HCT116 (cell line): ENCODE measurements at regions not wholly inside any gene's neighbourhood (a gene's known extent, or its start where the extent isn't known, plus 50 kb on each side); places are given as distances from the start of the nearest gene placed in this dataset.

ENCODE experiments used
- ATAC-seq: fragments of 200-7000 bp; cut with Tn5 transposase; 2 replicates; pipeline ENCODE4 v1.9.1; 2020; ENCODE audit warnings: mild to moderate bottlenecking, moderate library complexity
- BruUV-seq: library from RNA; stranded (reverse); fragments of 400-500 nt; replicated peaks from 2 replicates; lab custom pipeline; 2021; lab: Mats Ljungman, UMichigan
- CTCF ChIA-PET: fragments of 300-600 bp; sonication (Branson Sonifier 250); formaldehyde crosslinking; loops from one replicate; lab custom pipeline; 2021; ENCODE audit warnings: antibody characterized with exemption; lab: Charles Lee
- POLR2A ChIA-PET: fragments of 300-600, 350-600 bp; sonication (Branson Sonifier 250); formaldehyde crosslinking; loops from one replicate; lab custom pipeline; 2021; ENCODE audit warnings: antibody characterized with exemption; lab: Charles Lee
- RAD21 ChIA-PET, 2 experiments: fragments of 300-600 bp; sonication (Branson Sonifier 250); formaldehyde crosslinking; loops; one replicate each; lab custom pipeline; 2023; ENCODE audit warnings: low total read pairs in 2 of 2; ENCODE audit not compliant: uncharacterized antibody in 2 of 2, unreplicated experiment in 2 of 2, low non-redundant PET in 1 of 2; lab: Charles Lee
- DNase-seq: peaks from one replicate; pipeline ENCODE4 v3.0.0-alpha.2; 2010; ENCODE audit warnings: low read depth, low spot score
- H2AFZ ChIP-seq: fragments of 200-600 bp; shearing (Covaris generic), sonication (generic); 2 replicates; pipeline ENCODE4 v1.6.1; 2017; ENCODE audit warnings: low read depth, mixed run types, mixed read lengths, antibody characterized with exemption, low read length; ENCODE audit not compliant: poor library complexity, severe bottlenecking
- H3K27ac ChIP-seq: 2 replicates; pipeline ENCODE4 v1.5.1; 2012; ENCODE audit warnings: low read depth, low read length
- H3K27me3 ChIP-seq: fragments of 200-600 bp; sonication (generic); 2 replicates; pipeline ENCODE4 v1.6.1; 2016; ENCODE audit warnings: mixed run types, low read length, mixed read lengths; ENCODE audit not compliant: insufficient read depth
- H3K36me3 ChIP-seq, 2 experiments: fragments of 200-500 bp in 1 of 2; fragments of 200-600 bp in 1 of 2; sonication (Bioruptor generic) in 1 of 2; sonication (generic) in 1 of 2; 2 replicates each; pipeline versions ENCODE4 v1.5.1 to v1.6.1; 2014 to 2016; ENCODE audit warnings: low read length in 2 of 2, inconsistent platforms in 1 of 2, mixed read lengths in 1 of 2, mixed run types in 1 of 2; ENCODE audit not compliant: insufficient read depth in 2 of 2, control insufficient read depth in 1 of 2
- H3K4me1 ChIP-seq, 2 experiments: fragments of 200-600 bp in 1 of 2; sonication (generic) in 1 of 2; 2 replicates each; pipeline versions ENCODE4 v1.5.1 to v1.6.1; 2012 to 2017; ENCODE audit warnings: low read length in 2 of 2, inconsistent platforms in 1 of 2, mild to moderate bottlenecking in 1 of 2, mixed read lengths in 1 of 2, mixed run types in 1 of 2, moderate library complexity in 1 of 2; ENCODE audit not compliant: insufficient read depth in 2 of 2, control insufficient read depth in 1 of 2
- H3K4me2 ChIP-seq: fragments of 200-600 bp; sonication (generic); 2 replicates; pipeline ENCODE4 v1.6.1; 2017; ENCODE audit warnings: mixed run types, low read length, mixed read lengths
- H3K4me3 ChIP-seq, 2 experiments: fragments of 200-600 bp in 1 of 2; sonication (generic) in 1 of 2; replicated peaks in 1 of 2; 2 replicates each; pipeline ENCODE4 v1.5.1; 2011 to 2016; ENCODE audit warnings: low read length in 2 of 2, control low read depth in 1 of 2, low read depth in 1 of 2, mild to moderate bottlenecking in 1 of 2, mixed read lengths in 1 of 2, mixed run types in 1 of 2
- H3K79me2 ChIP-seq: fragments of 200-600 bp; sonication (generic); 2 replicates; pipeline ENCODE4 v1.6.1; 2017; ENCODE audit warnings: mild to moderate bottlenecking, mixed run types, low read length, moderate library complexity, mixed read lengths; ENCODE audit not compliant: insufficient read depth
- H3K9ac ChIP-seq: fragments of 200-600 bp; sonication (generic); 2 replicates; pipeline ENCODE4 v1.6.1; 2016; ENCODE audit warnings: low read length, mixed read lengths
- H3K9me2 ChIP-seq: fragments of 200-600 bp; sonication (generic), shearing (Covaris generic); 2 replicates; pipeline ENCODE4 v1.6.1; 2017; ENCODE audit warnings: mixed run types, mild to moderate bottlenecking, moderate library complexity; ENCODE audit not compliant: insufficient read depth
- H3K9me3 ChIP-seq, 2 experiments: fragments of 200-500 bp in 1 of 2; fragments of 200-600 bp in 1 of 2; sonication (Bioruptor generic) in 1 of 2; sonication (generic) in 1 of 2; 2 replicates each; pipeline ENCODE4 v1.6.1; 2014 to 2017; ENCODE audit warnings: low read length in 2 of 2, mixed read lengths in 2 of 2, inconsistent platforms in 1 of 2, low read depth in 1 of 2, mild to moderate bottlenecking in 1 of 2, mixed run types in 1 of 2, moderate library complexity in 1 of 2; ENCODE audit not compliant: control insufficient read depth in 1 of 2, insufficient read depth in 1 of 2
- H4K20me1 ChIP-seq: fragments of 200-600 bp; sonication (generic), shearing (Covaris generic); 2 replicates; pipeline ENCODE4 v1.6.1; 2017; ENCODE audit warnings: mixed run types, mild to moderate bottlenecking, moderate library complexity; ENCODE audit not compliant: insufficient read depth
- ATF3 ChIP-seq: IDR thresholded peaks from 2 replicates; pipeline ENCODE4 v1.6.1; 2012
- CBX3 ChIP-seq: IDR thresholded peaks from 2 replicates; pipeline ENCODE4 v1.6.1; 2012; ENCODE audit warnings: low read depth
- CEBPB ChIP-seq: IDR thresholded peaks from 2 replicates; pipeline ENCODE4 v1.6.1; 2012; ENCODE audit warnings: low read depth
- CTCF ChIP-seq, 3 experiments: fragments of 200-600 bp in 1 of 3; sonication (generic) in 1 of 3; IDR thresholded peaks in 2 of 3; conservative IDR thresholded peaks in 1 of 3; 2 replicates each; pipeline ENCODE4 v1.5.1; 2012 to 2017; ENCODE audit warnings: low read depth in 2 of 3, low read length in 2 of 3, antibody characterized with exemption in 1 of 3, borderline replicate concordance in 1 of 3, control low read depth in 1 of 3, mild to moderate bottlenecking in 1 of 3, mixed read lengths in 1 of 3, mixed run types in 1 of 3, moderate library complexity in 1 of 3; ENCODE audit not compliant: insufficient read depth in 1 of 3
- EGR1 ChIP-seq: IDR thresholded peaks from 2 replicates; pipeline ENCODE4 v1.6.1; 2012; ENCODE audit warnings: low read depth
- ELF1 ChIP-seq: IDR thresholded peaks from 2 replicates; pipeline ENCODE4 v1.6.1; 2012; ENCODE audit warnings: low read depth, borderline replicate concordance
- EZH2 ChIP-seq: fragments of 200-600 bp; sonication (generic); IDR thresholded peaks from 2 replicates; pipeline ENCODE4 v1.6.1; 2017; ENCODE audit warnings: antibody characterized with exemption, mixed run types
- FOSL1 ChIP-seq: IDR thresholded peaks from 2 replicates; pipeline ENCODE4 v1.6.1; 2012; ENCODE audit warnings: low read depth
- JUND ChIP-seq: IDR thresholded peaks from 2 replicates; pipeline ENCODE4 v1.6.1; 2012
- MAX ChIP-seq: IDR thresholded peaks from 2 replicates; pipeline ENCODE4 v1.6.1; 2012
- RAD21 ChIP-seq: IDR thresholded peaks from 2 replicates; pipeline ENCODE4 v1.6.1; 2012; ENCODE audit warnings: low read depth, mild to moderate bottlenecking
- REST ChIP-seq: IDR thresholded peaks from 2 replicates; pipeline ENCODE4 v1.6.1; 2012; ENCODE audit warnings: low read depth
- SIN3A ChIP-seq: IDR thresholded peaks from 2 replicates; pipeline ENCODE4 v1.6.1; 2012; ENCODE audit warnings: low read depth
- SP1 ChIP-seq: IDR thresholded peaks from 2 replicates; pipeline ENCODE4 v1.6.1; 2012; ENCODE audit warnings: low read depth
- SRF ChIP-seq: IDR thresholded peaks from 2 replicates; pipeline ENCODE4 v1.6.1; 2012; ENCODE audit warnings: low read depth
- TCF7L2 ChIP-seq: IDR thresholded peaks from 2 replicates; pipeline ENCODE4 v1.7.0; 2011; ENCODE audit warnings: borderline replicate concordance, inconsistent platforms; ENCODE audit not compliant: insufficient read depth, insufficient read length; ENCODE audit errors: extremely low read depth
- YY1 ChIP-seq: IDR thresholded peaks from 2 replicates; pipeline ENCODE4 v1.6.1; 2011; ENCODE audit warnings: low read length, low read depth, moderate library complexity, mild to moderate bottlenecking; ENCODE audit not compliant: insufficient replicate concordance; ENCODE audit errors: extremely low read depth
- ZBTB33 ChIP-seq: IDR thresholded peaks from 2 replicates; pipeline ENCODE4 v1.6.1; 2011; ENCODE audit warnings: mild to moderate bottlenecking, low read length, moderate library complexity; ENCODE audit not compliant: insufficient replicate concordance; ENCODE audit errors: extremely low read depth
- ZFX ChIP-seq: fragments of 450-650 bp; IDR thresholded peaks from 2 replicates; pipeline ENCODE4 v1.6.1; 2017
- ZNF274 ChIP-seq: fragments of 200-500 bp; sonication (Bioruptor generic); IDR thresholded peaks from 2 replicates; pipeline ENCODE4 v1.6.1; 2014; ENCODE audit warnings: mild to moderate bottlenecking, low read depth, low read length, inconsistent platforms
- intact Hi-C: fragments of 100-400 bp; cut with micrococcal nuclease; formaldehyde crosslinking; loops from 2 replicates; pipeline ENCODE4 v1.10.0; 2022

- no peak for ATAC-seq
- no peaks in the 10 kb centered on the region for H3K79me2 ChIP-seq
- ChIA-PET RAD21 (no interaction called here), POLR2A (no interaction called here), CTCF (no interaction called here)
- H3K4me1 ChIP-seq: no peaks in the 10 kb centered on the region
- BruUV-seq: no TSS peak
- H3K9ac ChIP-seq: no peak overlapping the region
- H3K9me2 ChIP-seq: no peaks in the 10 kb centered on the region
- H4K20me1 ChIP-seq: no peaks in the 10 kb centered on the region
- H2AFZ ChIP-seq: no peak overlapping the region
- H3K4me2 ChIP-seq: no peak overlapping the region
- DNase-seq: no peak
- no peaks in the 10 kb centered on the region for H3K9me3 ChIP-seq
- H3K27me3 ChIP-seq: no peaks in the 10 kb centered on the region
- H3K4me3 ChIP-seq: no peak overlapping the region
- no peaks in the 10 kb centered on the region for H3K36me3 ChIP-seq
- H3K27ac ChIP-seq: no peak overlapping the region
- TF ChIP-seq ZBTB33 (no peak), ZNF274 (no peak), EGR1 (no peak), ATF3 (no peak), TCF7L2 (no peak), CEBPB (no peak), YY1 (no peak), ZFX (no peak), SP1 (no peak), SRF (no peak), SIN3A (no peak), RAD21 (no peak), REST (no peak), MAX (no peak), CBX3 (no peak), JUND (no peak), FOSL1 (no peak), ELF1 (no peak), CTCF (IDR thresholded peaks at IDR 0.05 in 2 of 3, conservative IDR thresholded peaks at IDR 0.05 in 1 of 3; ENCODE audit: borderline replicate concordance in 1 of 3, insufficient read depth in 1 of 3, low read depth in 2 of 3, low read length in 2 of 3) (no peak), EZH2 (no peak)
- intact Hi-C loops: no loop called here
Measured at GRCh38 chr1:221087919-221088318, 208.7 kb downstream of the HLX start.
